GM12878 (cell line): ENCODE measurements at regions not wholly inside any gene's neighbourhood (a gene's known extent, or its start where the extent isn't known, plus 50 kb on each side); places are given as distances from the start of the nearest gene placed in this dataset.

ENCODE experiments used
- EP300 ChIP-seq, 2 experiments: fragments of 150-350 bp in 1 of 2; IDR thresholded peaks; 2 replicates each; pipeline ENCODE4 v1.6.1; 2011 to 2012; ENCODE audit warnings: low read depth in 2 of 2, low read length in 2 of 2, borderline replicate concordance in 1 of 2, improper control_type of control experiment in 1 of 2, inconsistent platforms in 1 of 2; ENCODE audit not compliant: control insufficient read depth in 1 of 2
- PAX8 ChIP-seq: fragments of 450-650 bp; IDR thresholded peaks from 2 replicates; pipeline ENCODE4 v1.6.1; 2017; ENCODE audit warnings: mild to moderate bottlenecking, moderate library complexity
- POLR2A ChIP-seq: IDR thresholded peaks from 2 replicates; pipeline ENCODE4 v1.6.1; 2011; ENCODE audit warnings: low read depth, mild to moderate bottlenecking, low read length
- RAD21 ChIP-seq: IDR thresholded peaks from 2 replicates; pipeline ENCODE4 v1.6.1; 2011; ENCODE audit warnings: mild to moderate bottlenecking, low read depth, low read length, moderate library complexity; ENCODE audit not compliant: insufficient read depth
- TF ChIP-seq, protein P1 (sequence below), 3 experiments: IDR thresholded peaks in 2 of 3; conservative IDR thresholded peaks in 1 of 3; 2 replicates each; pipeline ENCODE4 v1.5.1; 2011; ENCODE audit warnings: low read depth in 3 of 3, low read length in 3 of 3, mild to moderate bottlenecking in 3 of 3, control low read depth in 2 of 3, moderate library complexity in 2 of 3, inconsistent platforms in 1 of 3, mixed read lengths in 1 of 3; ENCODE audit not compliant: control insufficient read depth in 2 of 3, insufficient read depth in 1 of 3; ENCODE audit errors: extremely low read depth in 1 of 3

DNA sequence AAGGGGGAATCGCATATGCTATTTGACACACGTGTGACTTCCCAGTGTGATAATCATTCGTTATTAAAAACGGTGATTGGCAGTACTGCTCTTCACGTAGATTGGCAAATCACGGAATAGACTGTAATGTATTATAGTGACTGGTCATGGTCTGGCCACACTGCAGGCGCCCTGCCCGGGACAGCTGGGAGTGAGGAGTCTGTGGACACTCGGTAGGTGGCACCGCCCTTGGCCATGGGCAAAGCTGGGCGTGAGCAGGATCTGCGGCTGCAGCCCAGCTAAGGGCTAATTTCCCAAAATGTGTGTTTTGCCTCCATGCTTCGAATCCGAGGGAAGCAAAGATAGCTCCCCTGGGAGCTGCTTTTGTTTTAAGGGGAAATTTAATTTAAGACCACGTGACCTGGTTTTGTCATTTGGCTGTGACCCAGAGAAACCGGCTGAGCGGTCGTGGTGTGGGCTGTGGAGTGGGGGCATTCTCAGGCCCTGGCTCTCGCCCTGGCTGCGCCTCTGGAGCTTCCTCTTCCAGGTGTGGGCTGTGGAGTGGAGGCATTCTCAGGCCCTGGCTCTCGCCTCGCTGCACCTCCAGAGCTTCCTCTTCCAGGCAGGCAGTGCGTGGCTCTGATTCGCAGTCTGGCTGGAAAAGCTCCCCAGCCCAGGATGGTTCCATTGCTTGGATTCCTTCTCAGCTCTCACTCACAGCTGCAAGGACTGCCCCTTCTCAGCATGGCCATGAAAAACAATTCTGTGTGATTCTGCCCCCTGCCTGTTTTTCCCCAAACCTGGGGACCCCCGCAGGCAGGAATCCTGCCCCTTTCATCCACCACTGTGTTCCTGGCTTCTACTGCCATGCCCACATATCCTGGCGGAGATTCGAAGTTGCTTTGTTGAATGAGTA, 131.1 kb downstream of the OLFM1 start:
- TF ChIP-seq POLR2A: no peak
- no peak for TF ChIP-seq EP300 (IDR thresholded peaks at IDR 0.05; ENCODE audit: borderline replicate concordance in 1 of 2, control insufficient read depth in 1 of 2, low read depth in 2 of 2, low read length in 2 of 2)
- TF ChIP-seq PAX8: no peak
- TF ChIP-seq, protein P1, sequence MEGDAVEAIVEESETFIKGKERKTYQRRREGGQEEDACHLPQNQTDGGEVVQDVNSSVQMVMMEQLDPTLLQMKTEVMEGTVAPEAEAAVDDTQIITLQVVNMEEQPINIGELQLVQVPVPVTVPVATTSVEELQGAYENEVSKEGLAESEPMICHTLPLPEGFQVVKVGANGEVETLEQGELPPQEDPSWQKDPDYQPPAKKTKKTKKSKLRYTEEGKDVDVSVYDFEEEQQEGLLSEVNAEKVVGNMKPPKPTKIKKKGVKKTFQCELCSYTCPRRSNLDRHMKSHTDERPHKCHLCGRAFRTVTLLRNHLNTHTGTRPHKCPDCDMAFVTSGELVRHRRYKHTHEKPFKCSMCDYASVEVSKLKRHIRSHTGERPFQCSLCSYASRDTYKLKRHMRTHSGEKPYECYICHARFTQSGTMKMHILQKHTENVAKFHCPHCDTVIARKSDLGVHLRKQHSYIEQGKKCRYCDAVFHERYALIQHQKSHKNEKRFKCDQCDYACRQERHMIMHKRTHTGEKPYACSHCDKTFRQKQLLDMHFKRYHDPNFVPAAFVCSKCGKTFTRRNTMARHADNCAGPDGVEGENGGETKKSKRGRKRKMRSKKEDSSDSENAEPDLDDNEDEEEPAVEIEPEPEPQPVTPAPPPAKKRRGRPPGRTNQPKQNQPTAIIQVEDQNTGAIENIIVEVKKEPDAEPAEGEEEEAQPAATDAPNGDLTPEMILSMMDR (IDR thresholded peaks at IDR 0.05 in 2 of 3, conservative IDR thresholded peaks at IDR 0.05 in 1 of 3; ENCODE audit: control insufficient read depth in 2 of 3, extremely low read depth in 1 of 3, insufficient read depth in 1 of 3, low read depth in 3 of 3, low read length in 3 of 3): no peak
- TF ChIP-seq RAD21: no peak
